ENCODE measurements at regions not wholly inside any gene's neighbourhood (a gene's known extent, or its start where the extent isn't known, plus 50 kb on each side); places are given as distances from the start of the nearest gene placed in this dataset.
"Not testable (repeated sequence)": the region's sequence is repeated elsewhere in the genome, so short reads cannot be mapped to it uniquely, and the experiment has no call there.

DNA sequence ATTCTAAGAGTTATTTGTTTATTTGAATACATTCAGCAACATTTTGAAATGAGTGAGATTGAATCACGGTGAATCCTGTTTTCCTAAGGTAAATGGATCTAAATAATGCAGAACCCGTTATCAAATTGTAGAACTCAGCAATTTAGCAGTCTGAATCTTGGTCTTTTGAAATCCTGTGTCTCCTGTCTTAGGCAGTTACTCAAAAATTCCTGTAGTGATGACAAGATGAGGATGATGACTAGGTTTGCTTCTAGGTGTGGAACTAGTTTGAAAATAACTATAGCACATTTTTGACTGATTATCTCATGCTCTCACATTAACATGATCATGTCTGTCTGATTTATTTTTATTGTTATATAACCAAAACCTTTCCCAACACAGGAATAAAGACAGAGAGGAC is 115.0 kb downstream of the RAP2B start:
- no peak for TF ChIP-seq EZH2 (IDR thresholded peaks at IDR 0.05; ENCODE audit: borderline replicate concordance, low read depth, low read length, severe bottlenecking)
- TF ChIP-seq, protein P1, sequence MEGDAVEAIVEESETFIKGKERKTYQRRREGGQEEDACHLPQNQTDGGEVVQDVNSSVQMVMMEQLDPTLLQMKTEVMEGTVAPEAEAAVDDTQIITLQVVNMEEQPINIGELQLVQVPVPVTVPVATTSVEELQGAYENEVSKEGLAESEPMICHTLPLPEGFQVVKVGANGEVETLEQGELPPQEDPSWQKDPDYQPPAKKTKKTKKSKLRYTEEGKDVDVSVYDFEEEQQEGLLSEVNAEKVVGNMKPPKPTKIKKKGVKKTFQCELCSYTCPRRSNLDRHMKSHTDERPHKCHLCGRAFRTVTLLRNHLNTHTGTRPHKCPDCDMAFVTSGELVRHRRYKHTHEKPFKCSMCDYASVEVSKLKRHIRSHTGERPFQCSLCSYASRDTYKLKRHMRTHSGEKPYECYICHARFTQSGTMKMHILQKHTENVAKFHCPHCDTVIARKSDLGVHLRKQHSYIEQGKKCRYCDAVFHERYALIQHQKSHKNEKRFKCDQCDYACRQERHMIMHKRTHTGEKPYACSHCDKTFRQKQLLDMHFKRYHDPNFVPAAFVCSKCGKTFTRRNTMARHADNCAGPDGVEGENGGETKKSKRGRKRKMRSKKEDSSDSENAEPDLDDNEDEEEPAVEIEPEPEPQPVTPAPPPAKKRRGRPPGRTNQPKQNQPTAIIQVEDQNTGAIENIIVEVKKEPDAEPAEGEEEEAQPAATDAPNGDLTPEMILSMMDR (IDR thresholded peaks at IDR 0.05; ENCODE audit: borderline replicate concordance, extremely low read depth, low read length, poor library complexity, severe bottlenecking): no peak
- Histone ChIP-seq H3K27ac (ENCODE audit: low read length) (no peak overlapping the region), H3K4me1 (ENCODE audit: insufficient read depth, low read length) (no peaks in the 10 kb centered on the region), H3K4me3 (ENCODE audit: low read depth in 1 of 2, low read length in 2 of 2) (no peak overlapping the region), H3K27me3 (ENCODE audit: insufficient read depth, low read length, poor library complexity) (no peaks in the 10 kb centered on the region), H4K20me1 (ENCODE audit: insufficient read depth, low read length) (no peaks in the 10 kb centered on the region), H3K9ac (ENCODE audit: low read depth, low read length) (no peak overlapping the region), H3K36me3 (ENCODE audit: insufficient read depth, low read length) (no peaks in the 10 kb centered on the region), H3K79me2 (ENCODE audit: insufficient read depth, low read length) (no peaks in the 10 kb centered on the region), H2AFZ (ENCODE audit: low read depth, low read length) (no peak overlapping the region), H3K9me3 (ENCODE audit: insufficient read depth, low read length, severe bottlenecking) (no peaks in the 10 kb centered on the region), H3K4me2 (ENCODE audit: insufficient read depth, low read length) (no peak overlapping the region)
- DNase-seq (no peak), ATAC-seq (ENCODE audit: insufficient read depth, low read depth) (no peak)

GRCh38 chr3:153281236-153281997 is 119.4 kb downstream of the RAP2B start:
- not testable (repeated sequence) for H3K9ac ChIP-seq (ENCODE audit: low read depth, low read length); H3K9me3 ChIP-seq (ENCODE audit: insufficient read depth, low read length, severe bottlenecking); H3K27me3 ChIP-seq (ENCODE audit: insufficient read depth, low read length, poor library complexity); DNase-seq; H3K79me2 ChIP-seq (ENCODE audit: insufficient read depth, low read length); H3K4me2 ChIP-seq (ENCODE audit: insufficient read depth, low read length); ATAC-seq (ENCODE audit: insufficient read depth, low read depth); H4K20me1 ChIP-seq (ENCODE audit: insufficient read depth, low read length); H3K36me3 ChIP-seq (ENCODE audit: insufficient read depth, low read length); H3K4me1 ChIP-seq (ENCODE audit: insufficient read depth, low read length); H3K27ac ChIP-seq (ENCODE audit: low read length); H2AFZ ChIP-seq (ENCODE audit: low read depth, low read length); H3K4me3 ChIP-seq (ENCODE audit: low read depth in 1 of 2, low read length in 2 of 2)

- no peak overlapping the region for H2AFZ ChIP-seq (ENCODE audit: low read depth, low read length)
- DNase-seq (no peak), ATAC-seq (ENCODE audit: insufficient read depth, low read depth) (no peak)
- no peak overlapping the region for H3K4me2 ChIP-seq (ENCODE audit: insufficient read depth, low read length)
- H4K20me1 ChIP-seq (ENCODE audit: insufficient read depth, low read length): no peaks in the 10 kb centered on the region
- H3K9me3 ChIP-seq (ENCODE audit: insufficient read depth, low read length, severe bottlenecking): no peaks in the 10 kb centered on the region
- H3K4me1 ChIP-seq (ENCODE audit: insufficient read depth, low read length): no peaks in the 10 kb centered on the region
- H3K36me3 ChIP-seq (ENCODE audit: insufficient read depth, low read length): no peaks in the 10 kb centered on the region
- no peak overlapping the region for H3K9ac ChIP-seq (ENCODE audit: low read depth, low read length)
- no peaks in the 10 kb centered on the region for H3K79me2 ChIP-seq (ENCODE audit: insufficient read depth, low read length)
- no peaks in the 10 kb centered on the region for H3K27me3 ChIP-seq (ENCODE audit: insufficient read depth, low read length, poor library complexity)
- no peak overlapping the region for H3K27ac ChIP-seq (ENCODE audit: low read length)
- TF ChIP-seq, protein P1 (IDR thresholded peaks at IDR 0.05; ENCODE audit: borderline replicate concordance, extremely low read depth, low read length, poor library complexity, severe bottlenecking): no peak
- TF ChIP-seq EZH2 (IDR thresholded peaks at IDR 0.05; ENCODE audit: borderline replicate concordance, low read depth, low read length, severe bottlenecking): no peak
- H3K4me3 ChIP-seq (ENCODE audit: low read depth in 1 of 2, low read length in 2 of 2): no peak overlapping the region
These were observed 120.3 kb downstream of the RAP2B start for GRCh38 chr3:153282355-153282754.

- Histone ChIP-seq H3K4me2 (ENCODE audit: insufficient read depth, low read length) (no peak overlapping the region), H3K27ac (ENCODE audit: low read length) (no peak overlapping the region), H3K9ac (ENCODE audit: low read depth, low read length) (no peak overlapping the region)
These were observed 122.4 kb downstream of the RAP2B start for GRCh38 chr3:153284282-153284938.

More at GRCh38 chr3:153284282-153284938, 122.4 kb downstream of the RAP2B start:
- Histone ChIP-seq H2AFZ (ENCODE audit: low read depth, low read length) (no peak overlapping the region), H3K79me2 (ENCODE audit: insufficient read depth, low read length) (no peaks in the 10 kb centered on the region), H3K27me3 (ENCODE audit: insufficient read depth, low read length, poor library complexity) (no peaks in the 10 kb centered on the region), H3K4me1 (ENCODE audit: insufficient read depth, low read length) (no peaks in the 10 kb centered on the region), H3K36me3 (ENCODE audit: insufficient read depth, low read length) (no peaks in the 10 kb centered on the region), H3K4me3 (ENCODE audit: low read depth in 1 of 2, low read length in 2 of 2) (no peak overlapping the region), H4K20me1 (ENCODE audit: insufficient read depth, low read length) (no peaks in the 10 kb centered on the region), H3K9me3 (ENCODE audit: insufficient read depth, low read length, severe bottlenecking) (no peaks in the 10 kb centered on the region)
- TF ChIP-seq EZH2 (IDR thresholded peaks at IDR 0.05; ENCODE audit: borderline replicate concordance, low read depth, low read length, severe bottlenecking): no peak
- TF ChIP-seq, protein P1 (IDR thresholded peaks at IDR 0.05; ENCODE audit: borderline replicate concordance, extremely low read depth, low read length, poor library complexity, severe bottlenecking): no peak
- DNase-seq (peak; percentile 9), ATAC-seq (ENCODE audit: insufficient read depth, low read depth) (peak; percentile 63; the same call in 2 of the 3 replicates)
